DMS114 treated with DMSO at 0.1 percent for 48 hours (cell line): ENCODE measurements at regions not wholly inside any gene's neighbourhood (a gene's known extent, or its start where the extent isn't known, plus 50 kb on each side); places are given as distances from the start of the nearest gene placed in this dataset.
A peak's percentile ranks its signal among the peaks of the same experiment; 100 is the strongest.
"Not testable (repeated sequence)": the region's sequence is repeated elsewhere in the genome, so short reads cannot be mapped to it uniquely, and the experiment has no call there.

Experiments used
- DNase-seq: peaks from one replicate; lab custom pipeline; 2025; ENCODE audit not compliant: unreplicated experiment; lab: John Stamatoyannopoulos, UW

GRCh38 chr12:23141335-23141734 lies 516.4 kb downstream of the ETNK1 start:
- no peak for DNase-seq

DNA sequence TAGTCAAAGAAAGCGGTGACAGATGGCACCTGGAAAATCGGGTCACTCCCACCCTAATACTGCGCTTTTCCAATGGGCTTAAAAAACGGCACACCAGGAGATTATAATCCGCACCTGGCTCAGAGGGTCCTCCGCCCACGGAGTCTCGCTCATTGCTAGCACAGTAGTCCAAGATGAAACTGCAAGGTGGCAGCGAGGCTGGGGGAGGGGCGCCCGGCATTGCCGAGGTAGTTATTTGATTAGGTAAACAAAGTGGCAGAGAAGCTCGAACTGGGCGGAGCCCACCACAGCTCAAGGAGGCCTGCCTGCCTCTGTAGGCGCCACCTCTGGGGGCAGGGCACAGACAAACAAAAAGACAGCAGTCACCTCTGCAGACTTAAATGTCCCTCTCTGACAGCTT lies 521.1 kb downstream of the ETNK1 start:
- DNase-seq, result not testable (repeated sequence)

DNA sequence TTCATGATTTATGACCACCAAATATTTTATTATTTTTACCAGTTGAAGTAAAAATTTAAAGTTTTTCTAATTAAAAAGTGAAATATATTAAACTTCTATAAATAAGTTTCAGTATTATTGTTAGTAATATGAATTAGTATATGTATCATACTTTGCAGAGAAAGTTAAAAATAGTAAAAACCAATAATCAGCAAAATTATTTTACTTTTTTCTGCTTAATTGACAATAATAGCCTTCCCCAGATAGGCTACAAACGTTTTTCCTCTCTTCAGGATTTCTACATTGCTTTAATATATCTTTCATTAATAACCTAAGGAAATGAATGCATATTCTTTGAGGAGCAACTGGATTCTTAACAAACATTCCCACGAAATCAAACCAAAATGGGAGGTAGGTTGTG lies 543.5 kb downstream of the ETNK1 start:
- no peak for DNase-seq

DNA sequence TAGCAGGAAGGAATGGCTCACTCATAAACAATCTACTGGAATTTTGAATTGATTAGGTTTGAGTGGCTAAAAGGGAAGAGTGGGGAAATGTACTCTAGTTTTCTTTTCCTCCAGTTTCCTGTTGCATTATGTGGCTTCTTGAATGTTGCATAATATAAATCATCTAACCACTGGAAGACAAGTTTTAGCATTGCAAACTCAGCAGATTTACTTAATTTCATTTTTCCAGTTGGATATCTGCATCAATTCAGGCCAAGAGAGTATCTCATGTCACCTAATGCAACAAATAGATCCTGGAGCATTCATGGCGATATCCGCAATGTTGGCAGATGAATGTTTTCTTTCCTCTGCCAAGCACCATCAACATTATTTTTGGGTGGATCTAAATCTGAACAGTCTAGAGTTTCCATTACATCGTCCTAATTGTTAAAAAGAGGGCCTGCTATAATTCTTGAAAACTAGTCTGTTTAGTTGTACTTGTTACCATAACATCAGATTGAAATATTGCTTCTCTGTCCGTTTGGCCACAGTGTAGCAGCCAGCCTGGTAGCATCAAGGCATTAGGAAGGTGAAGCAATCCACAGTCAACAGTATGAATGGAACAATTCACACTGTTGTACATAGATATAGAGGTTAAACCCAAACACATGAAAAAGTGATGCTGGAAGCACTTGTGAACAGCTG lies 544.2 kb downstream of the ETNK1 start:
- no peak for DNase-seq

DNA sequence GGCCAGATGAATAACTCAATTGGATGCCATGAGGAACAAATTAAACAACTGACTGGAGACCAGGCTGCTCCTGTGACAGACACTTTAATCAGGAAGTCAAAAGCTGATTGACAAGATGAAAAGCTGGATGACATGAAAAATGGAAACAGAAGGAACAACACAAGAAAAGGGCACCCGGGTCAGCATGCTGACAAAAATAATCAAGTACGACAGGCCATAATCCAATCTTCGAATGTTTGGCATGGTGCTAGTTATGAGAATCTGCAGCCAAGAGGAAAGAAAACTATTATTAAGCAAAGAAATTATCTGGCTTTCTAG lies 544.7 kb downstream of the ETNK1 start:
- DNase-seq, result no peak

DNA sequence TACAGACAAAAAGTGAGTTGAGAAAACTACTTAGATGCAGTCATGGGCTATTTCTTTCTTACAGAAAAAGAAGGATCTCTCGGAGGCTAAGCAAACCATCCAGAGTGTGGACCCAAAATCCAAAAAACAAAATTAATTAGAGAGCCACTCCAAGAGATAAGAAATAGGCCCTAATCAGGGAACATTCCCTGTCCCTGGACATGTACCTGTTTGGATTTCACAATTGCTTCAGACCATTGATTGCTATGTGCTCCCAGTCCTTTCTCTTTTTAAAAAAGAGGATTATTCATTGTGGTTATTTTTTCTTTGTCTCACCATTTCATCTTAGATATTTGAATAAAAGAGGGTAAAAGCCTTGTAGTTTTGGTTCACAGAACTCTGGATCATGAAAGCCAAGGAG lies 549.9 kb downstream of the ETNK1 start:
- no peak for DNase-seq

DNA sequence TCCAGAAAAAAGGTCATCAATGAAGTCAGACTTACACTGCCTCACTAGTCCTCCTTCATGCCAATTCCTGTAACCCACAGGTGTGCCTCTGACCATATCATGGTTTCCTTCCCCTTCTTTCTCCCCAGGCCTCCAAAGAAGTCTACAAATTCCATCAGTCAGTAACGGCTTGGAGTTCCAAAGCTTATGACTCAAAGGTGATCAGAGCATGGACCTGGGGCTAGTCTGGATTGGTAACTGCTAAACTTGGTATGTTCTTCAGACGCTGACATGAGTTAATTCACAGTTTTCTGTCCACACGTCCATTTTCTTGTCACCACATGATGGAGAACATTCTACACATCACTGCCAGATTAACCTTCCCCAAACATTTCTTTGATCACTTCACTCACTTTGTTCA lies 560.4 kb downstream of the ETNK1 start:
- DNase-seq, result no peak

GRCh38 chr12:23186950-23187349 lies 562.0 kb downstream of the ETNK1 start:
- no peak for DNase-seq

DNA sequence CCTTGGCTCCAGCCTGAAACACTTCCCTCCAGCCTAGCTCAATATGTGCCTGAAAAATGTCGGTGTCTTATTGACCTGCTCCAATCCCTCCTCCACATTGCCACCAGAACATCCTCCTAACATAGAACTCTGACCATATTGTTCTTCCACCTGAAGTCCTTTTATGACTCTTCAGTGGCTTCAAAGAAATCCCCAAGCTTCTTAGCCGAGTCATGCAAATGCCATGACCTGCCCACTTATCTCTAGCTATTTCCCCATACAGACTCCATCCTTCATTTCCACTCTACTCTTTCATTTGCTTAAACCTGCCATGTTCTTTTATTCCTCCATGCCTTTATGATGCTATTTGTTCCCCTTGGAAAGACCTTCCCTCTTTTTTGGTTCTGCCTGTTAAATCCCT lies 568.6 kb downstream of the ETNK1 start:
- DNase-seq, result no peak

DNA sequence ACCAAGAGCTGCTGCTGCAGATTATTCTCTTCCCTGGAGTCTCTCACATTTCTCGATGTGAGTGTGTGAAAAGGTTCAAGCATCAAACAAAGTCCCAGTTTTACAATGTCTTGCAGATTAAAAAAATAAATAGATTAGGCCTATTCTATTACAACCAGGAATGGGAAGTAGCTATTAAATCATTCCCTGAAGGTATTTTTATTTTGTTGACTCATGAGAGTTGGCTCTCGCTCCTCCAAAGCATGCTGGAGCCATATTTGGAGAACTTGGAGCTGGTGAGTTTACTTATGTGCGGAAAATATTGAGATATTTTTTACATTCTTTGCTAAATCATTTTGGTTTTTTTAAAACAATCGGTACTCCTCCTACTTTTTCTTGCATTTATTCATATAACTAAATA lies 572.3 kb downstream of the ETNK1 start:
- DNase-seq, result no peak

DNA sequence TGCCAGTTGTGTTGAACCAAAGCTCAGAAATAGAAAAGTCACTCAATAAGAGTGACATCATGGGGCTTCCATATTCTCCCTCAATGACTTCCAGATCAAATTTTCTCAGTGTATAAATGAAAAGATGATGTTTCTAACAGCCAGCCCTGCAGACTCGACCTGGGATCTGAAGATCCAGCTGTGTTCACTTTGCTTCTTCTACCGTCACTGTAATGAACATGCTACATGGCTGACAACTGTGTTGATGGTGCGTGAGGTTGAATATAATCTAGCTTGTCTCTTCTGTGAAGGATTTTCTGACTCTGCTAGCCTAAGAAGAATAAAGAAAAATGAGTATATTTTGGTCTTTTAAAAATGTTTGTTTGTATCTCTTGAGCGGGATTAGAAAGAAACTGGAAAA lies 577.8 kb downstream of the ETNK1 start:
- no peak for DNase-seq

- peak; percentile 51 for DNase-seq
Observed at GRCh38 chr12:23204933-23205778, 580.2 kb downstream of the ETNK1 start.

- DNase-seq, result no peak
Observed at GRCh38 chr12:23209793-23210192, 584.8 kb downstream of the ETNK1 start.

DNA sequence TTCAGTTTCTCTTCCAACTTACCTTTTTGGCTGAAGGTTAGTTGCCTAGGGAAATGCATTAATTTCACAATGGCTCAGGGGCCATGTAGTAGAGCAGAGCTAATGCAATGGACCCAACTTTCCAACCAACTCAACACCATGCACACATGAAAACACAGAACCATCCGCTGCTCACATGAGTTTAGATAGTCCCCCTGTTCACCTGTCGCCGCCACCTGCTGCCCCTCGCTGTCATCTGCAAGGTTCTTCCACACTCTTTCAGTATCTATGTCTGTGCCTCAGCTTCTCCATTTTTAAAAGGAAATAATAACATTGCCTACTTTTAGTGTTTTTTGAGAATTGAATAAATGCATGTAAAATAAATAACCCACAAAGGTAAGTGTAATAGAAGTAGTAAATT lies 585.6 kb downstream of the ETNK1 start:
- DNase-seq, result no peak

GRCh38 chr12:23211384-23212320 lies 586.7 kb downstream of the ETNK1 start:
- no peak for DNase-seq

- DNase-seq, result no peak
Observed at GRCh38 chr12:23217158-23217557, 592.2 kb downstream of the ETNK1 start.

GRCh38 chr12:23217667-23218066 lies 592.7 kb downstream of the ETNK1 start:
- no peak for DNase-seq

GRCh38 chr12:23221066-23221465 lies 596.1 kb downstream of the ETNK1 start:
- DNase-seq, result no peak

- DNase-seq, result no peak
Observed at GRCh38 chr12:23221926-23222325, 597.0 kb downstream of the ETNK1 start.

- DNase-seq, result no peak
Observed at GRCh38 chr12:23222801-23223200, 597.8 kb downstream of the ETNK1 start.

GRCh38 chr12:23228101-23228500 lies 603.1 kb downstream of the ETNK1 start:
- no peak for DNase-seq

DNA sequence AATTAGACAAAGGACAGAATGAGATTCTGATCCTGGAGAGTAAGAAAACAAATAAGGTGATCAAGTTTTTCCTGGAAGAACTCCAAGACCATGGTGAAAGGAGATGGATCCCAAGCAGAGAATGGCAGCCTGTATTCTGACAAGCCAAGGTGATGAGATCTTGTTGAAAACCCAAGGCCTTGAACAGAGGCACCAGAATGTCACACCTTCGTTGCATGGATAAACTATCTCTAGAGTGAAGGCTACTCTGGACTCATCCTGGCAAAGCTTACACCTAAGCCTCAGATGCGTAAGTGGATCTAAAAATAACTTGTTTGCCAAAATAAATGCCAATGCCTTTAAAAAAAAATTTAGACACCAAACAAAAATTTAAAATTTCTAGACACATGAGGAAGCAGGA lies 605.9 kb downstream of the ETNK1 start:
- DNase-seq, result no peak
